Epithelial cell of esophagus (primary cell): ENCODE measurements at regions not wholly inside any gene's neighbourhood (a gene's known extent, or its start where the extent isn't known, plus 50 kb on each side); places are given as distances from the start of the nearest gene placed in this dataset.

ENCODE experiments used
- DNase-seq: peaks from one replicate; pipeline ENCODE4 v3.0.0; 2010; ENCODE audit warnings: low read depth
- H3K4me3 ChIP-seq: 2 replicates; pipeline ENCODE4 v1.5.1; 2011; ENCODE audit warnings: mild to moderate bottlenecking, low read length, control low read depth
- CTCF ChIP-seq: IDR thresholded peaks from 2 replicates; pipeline ENCODE4 v1.5.1; 2011; ENCODE audit warnings: low read depth, mild to moderate bottlenecking, low read length, control low read depth, inconsistent platforms; ENCODE audit not compliant: insufficient read depth; ENCODE audit errors: missing control alignments

DNA sequence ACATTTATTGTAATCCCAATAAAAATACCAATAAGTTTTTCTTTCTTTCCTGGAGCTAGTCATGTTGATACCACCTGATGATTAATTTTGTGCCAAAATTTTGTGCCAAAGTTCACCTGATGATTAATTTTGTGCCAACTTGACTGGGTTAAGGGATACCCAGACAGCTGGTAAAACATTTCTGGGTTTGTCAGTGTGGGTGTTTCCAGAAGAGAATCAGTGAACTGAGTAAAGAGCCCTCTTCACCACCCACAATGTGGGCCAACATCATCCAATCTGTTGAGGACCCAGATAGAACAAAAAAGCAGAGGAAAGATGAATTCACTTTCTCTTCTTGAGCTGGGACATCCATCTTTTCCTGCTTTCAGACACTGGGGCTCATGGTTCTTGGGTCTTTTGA is 292.9 kb downstream of the LMO7 start:
- TF ChIP-seq CTCF = no peak
- DNase-seq = no peak
- no peak overlapping the region for H3K4me3 ChIP-seq

- no peak for TF ChIP-seq CTCF
- H3K4me3 ChIP-seq = no peak overlapping the region
- DNase-seq = no peak
Observed at GRCh38 chr13:75927183-75927669, 291.1 kb downstream of the LMO7 start.

DNA sequence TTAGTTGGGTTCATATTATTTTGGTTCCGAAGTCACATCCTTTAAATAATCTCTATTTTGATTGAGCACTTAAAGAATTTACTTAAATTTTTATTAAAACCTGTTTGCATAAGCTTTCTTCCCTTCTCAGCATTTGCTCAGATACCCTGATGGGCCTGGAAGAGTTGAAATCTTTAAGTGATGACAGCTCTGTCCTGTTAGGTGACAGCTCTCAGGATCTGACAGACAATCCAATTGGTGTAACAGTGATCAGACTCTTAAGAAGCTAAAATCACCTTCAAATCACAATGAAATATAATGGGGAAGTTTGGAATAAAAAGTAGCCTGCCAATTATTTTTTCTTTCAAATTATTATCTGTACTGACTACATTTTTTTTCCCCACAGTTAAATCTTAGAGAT is 284.4 kb downstream of the LMO7 start:
- DNase-seq = no peak
- H3K4me3 ChIP-seq = no peak overlapping the region
- no peak for TF ChIP-seq CTCF

DNA sequence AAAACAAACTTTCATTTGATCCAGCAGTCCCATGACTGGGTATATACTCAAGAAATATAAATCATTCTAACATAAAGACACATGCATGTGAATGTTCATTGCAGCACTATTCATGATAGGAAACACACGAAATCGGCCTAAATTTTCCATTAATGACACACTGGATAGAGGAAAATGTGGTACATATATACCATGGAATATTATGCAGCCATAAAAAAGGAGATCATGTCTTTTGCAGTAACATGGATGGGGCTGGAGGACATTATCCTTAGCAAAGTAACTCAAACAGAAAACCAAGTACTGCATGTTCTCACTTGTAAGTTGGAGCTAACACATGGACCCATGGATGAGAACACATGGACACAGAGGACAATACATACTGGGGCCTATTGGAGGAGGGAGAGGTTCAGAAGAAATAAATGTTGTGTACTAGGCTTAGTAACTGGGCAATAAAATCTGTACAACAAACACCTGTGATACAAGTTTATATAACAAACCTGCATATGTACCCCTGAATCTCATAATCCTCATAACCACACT is 283.6 kb downstream of the LMO7 start:
- TF ChIP-seq CTCF = no peak
- no peak for DNase-seq
- H3K4me3 ChIP-seq = no peak overlapping the region

DNA sequence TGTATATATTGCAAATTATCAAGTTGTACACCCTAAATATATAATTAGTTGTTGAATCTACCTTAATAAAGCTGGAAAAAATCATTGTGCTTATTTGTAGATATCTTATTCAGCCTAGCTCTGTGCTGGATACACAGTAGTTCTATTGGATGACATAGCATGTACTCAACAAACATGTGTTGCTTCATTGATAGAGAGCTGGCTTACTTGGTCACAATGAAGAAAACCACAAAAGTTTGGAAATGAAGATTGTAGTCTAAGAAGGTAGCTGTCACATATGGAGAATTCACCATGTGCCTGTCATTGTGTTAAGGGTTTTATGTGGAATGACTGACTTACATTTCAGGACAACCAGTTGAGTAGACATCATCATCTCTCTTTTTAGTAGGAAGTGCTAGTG is 278.9 kb downstream of the LMO7 start:
- TF ChIP-seq CTCF = no peak
- no peak for DNase-seq
- no peak overlapping the region for H3K4me3 ChIP-seq

- no peak overlapping the region for H3K4me3 ChIP-seq
- no peak for DNase-seq
- TF ChIP-seq CTCF = no peak
Observed at GRCh38 chr13:75913925-75914324, 277.8 kb downstream of the LMO7 start.

GRCh38 chr13:75910591-75910990 is 274.5 kb downstream of the LMO7 start:
- no peak for DNase-seq
- no peak overlapping the region for H3K4me3 ChIP-seq
- TF ChIP-seq CTCF = no peak
